CD14-positive monocyte (primary cell): ENCODE measurements at regions not wholly inside any gene's neighbourhood (a gene's known extent, or its start where the extent isn't known, plus 50 kb on each side); places are given as distances from the start of the nearest gene placed in this dataset.

Source experiments
- DNase-seq, 3 donors: peaks; one replicate each; pipeline ENCODE4 v3.0.0-alpha.2; 2011 to 2022
- H2AFZ ChIP-seq: 2 replicates; pipeline ENCODE4 v1.6.0; 2012; ENCODE audit warnings: mild to moderate bottlenecking, low read depth, low read length, inconsistent platforms; ENCODE audit not compliant: insufficient read depth, poor library complexity, severe bottlenecking
- H3K27ac ChIP-seq, 2 donors: 1 replicate in 1 of 2; 2 replicates in 1 of 2; pipeline ENCODE4 v1.5.1; 2012 to 2013; ENCODE audit warnings: low read length in 2 of 2, control low read depth in 1 of 2, inconsistent platforms in 1 of 2, low read depth in 1 of 2, mild to moderate bottlenecking in 1 of 2
- H3K27me3 ChIP-seq, 2 donors: one replicate each; pipeline versions ENCODE4 v1.6.0 to v1.6.1; 2011 to 2013; ENCODE audit warnings: low read length in 2 of 2; ENCODE audit not compliant: control insufficient read depth in 2 of 2, insufficient read depth in 2 of 2
- H3K36me3 ChIP-seq, 2 donors: replicated peaks in 1 of 2; 1 replicate in 1 of 2; 2 replicates in 1 of 2; pipeline versions ENCODE4 v1.5.1 to v1.6.1; 2012 to 2013; ENCODE audit warnings: low read length in 2 of 2, control low read depth in 1 of 2, inconsistent platforms in 1 of 2, mild to moderate bottlenecking in 1 of 2; ENCODE audit not compliant: insufficient read depth in 2 of 2, control insufficient read depth in 1 of 2
- H3K4me1 ChIP-seq, 2 donors: 1 replicate in 1 of 2; 2 replicates in 1 of 2; pipeline versions ENCODE4 v1.5.1 to v1.6.1; 2012 to 2013; ENCODE audit warnings: low read length in 2 of 2, control low read depth in 1 of 2, inconsistent platforms in 1 of 2, mild to moderate bottlenecking in 1 of 2, moderate library complexity in 1 of 2; ENCODE audit not compliant: insufficient read depth in 2 of 2, control insufficient read depth in 1 of 2
- H3K4me2 ChIP-seq: replicated peaks from 2 replicates; pipeline ENCODE3; 2012; ENCODE audit warnings: low read length, moderate library complexity, mild to moderate bottlenecking; ENCODE audit not compliant: poor library complexity, severe bottlenecking; ENCODE audit errors: extremely low read depth
- H3K4me3 ChIP-seq, 3 experiments: fragments of 200-600 bp in 1 of 3; sonication (generic) in 1 of 3; replicated peaks in 1 of 3; 1 replicate in 2 of 3; 2 replicates in 1 of 3; pipeline ENCODE4 v1.5.1; 2011 to 2013; ENCODE audit warnings: low read length in 3 of 3, mild to moderate bottlenecking in 3 of 3, control low read depth in 2 of 3, low read depth in 2 of 3, inconsistent platforms in 1 of 3, moderate library complexity in 1 of 3
- H3K79me2 ChIP-seq: 2 replicates; pipeline ENCODE4 v1.6.0; 2012; ENCODE audit warnings: mild to moderate bottlenecking, control low read depth, inconsistent platforms, low read length, moderate library complexity; ENCODE audit not compliant: insufficient read depth
- H3K9ac ChIP-seq: 2 replicates; pipeline ENCODE4 v1.6.0; 2017; ENCODE audit warnings: low read length, mild to moderate bottlenecking; ENCODE audit not compliant: insufficient read depth, poor library complexity, severe bottlenecking
- H3K9me3 ChIP-seq, 2 donors: replicated peaks in 1 of 2; 1 replicate in 1 of 2; 2 replicates in 1 of 2; pipeline versions ENCODE4 v1.5.1 to v1.6.1; 2012 to 2013; ENCODE audit warnings: low read length in 2 of 2, control low read depth in 1 of 2; ENCODE audit not compliant: control insufficient read depth in 1 of 2, insufficient read depth in 1 of 2
- H4K20me1 ChIP-seq: 2 replicates; pipeline ENCODE4 v1.6.0; 2012; ENCODE audit warnings: mild to moderate bottlenecking, low read length, control low read depth, moderate library complexity; ENCODE audit not compliant: insufficient read depth
- H3K27ac Mint-ChIP-seq, 7 donors: one replicate each; pipeline ENCODE4 v1.8.0; 2020; ENCODE audit warnings: mild to moderate bottlenecking in 7 of 7, mixed read lengths in 7 of 7, moderate library complexity in 6 of 7, inconsistent platforms in 2 of 7
- H3K27me3 Mint-ChIP-seq, 3 donors: one replicate each; pipeline ENCODE4 v1.8.0; 2021 to 2022; ENCODE audit warnings: low read depth in 3 of 3, mild to moderate bottlenecking in 3 of 3, mixed read lengths in 3 of 3, moderate library complexity in 3 of 3, inconsistent platforms in 1 of 3
- H3K36me3 Mint-ChIP-seq, 2 donors: one replicate each; pipeline ENCODE4 v1.8.0; 2020; ENCODE audit warnings: mixed read lengths in 2 of 2, inconsistent platforms in 1 of 2, mild to moderate bottlenecking in 1 of 2
- H3K4me1 Mint-ChIP-seq: one replicate; pipeline ENCODE4 v1.8.0; 2020; ENCODE audit warnings: mild to moderate bottlenecking, mixed read lengths
- H3K4me3 Mint-ChIP-seq, 2 donors: one replicate each; pipeline ENCODE4 v1.8.0; 2020; ENCODE audit warnings: mild to moderate bottlenecking in 2 of 2, mixed read lengths in 2 of 2, moderate library complexity in 1 of 2
- H3K9me3 Mint-ChIP-seq, 7 donors: one replicate each; pipeline ENCODE4 v1.8.0; 2020 to 2022; ENCODE audit warnings: mixed read lengths in 7 of 7, mild to moderate bottlenecking in 6 of 7, moderate library complexity in 6 of 7, inconsistent platforms in 2 of 7
- CTCF ChIP-seq: fragments of 200-600 bp; IDR thresholded peaks from one replicate; pipeline ENCODE4 v1.8.0; 2022; ENCODE audit warnings: antibody characterized with exemption, mild to moderate bottlenecking
- WGBS: methylation state at CpG from one replicate; pipeline ENCODE4 v1.1.5; 2013; ENCODE audit warnings: missing lambda C conversion rate; ENCODE audit not compliant: insufficient coverage; 5-methylcytosine and 5-hydroxymethylcytosine counted together
- intact Hi-C, 2 donors: fragments of 100-400 bp; cut with micrococcal nuclease; formaldehyde crosslinking; loops; one replicate each; pipeline versions ENCODE4 v1.15.0 to v1.15.1; 2023

- Histone ChIP-seq H3K27ac (no peak overlapping the region), H4K20me1 (no peaks in the 10 kb centered on the region), H3K27me3 (no peaks in the 10 kb centered on the region), H3K4me1 (no peaks in the 10 kb centered on the region), H3K9ac (no peak overlapping the region), H3K4me2 (no peak overlapping the region), H3K36me3 (no peaks in the 10 kb centered on the region), H2AFZ (no peak overlapping the region), H3K4me3 (no peak overlapping the region), H3K9me3 (no peaks in the 10 kb centered on the region), H3K79me2 (no peaks in the 10 kb centered on the region)
- no peak overlapping the region for H3K27ac Mint-ChIP-seq
- WGBS = 89% methylated on average over 2 of the region's 6 CpGs
- no peak for TF ChIP-seq CTCF
- H3K9me3 Mint-ChIP-seq = peaks cover 0 to 3% (median 0%) of the 10 kb centered on the region in 7 donors
- peaks cover 2% of the 10 kb centered on the region for H3K4me1 Mint-ChIP-seq
- no peaks in the 10 kb centered on the region for H3K27me3 Mint-ChIP-seq
- no peak for DNase-seq
- H3K4me3 Mint-ChIP-seq = no peak overlapping the region
- no peaks in the 10 kb centered on the region for H3K36me3 Mint-ChIP-seq
- intact Hi-C loops = no loop called here
Measured at GRCh38 chr9:2964470-2964869, 120.6 kb upstream of the PUM3 start.

- no peak overlapping the region for H2AFZ ChIP-seq
- intact Hi-C loops = no loop called here
- peaks cover 0 to 2% (median 0%) of the 10 kb centered on the region in 3 donors for H3K27me3 Mint-ChIP-seq
- H3K9ac ChIP-seq = no peak overlapping the region
- no peaks in the 10 kb centered on the region for H3K36me3 ChIP-seq
- H3K27ac Mint-ChIP-seq = no peak overlapping the region
- no peaks in the 10 kb centered on the region for H3K9me3 ChIP-seq
- no peak overlapping the region for H3K4me3 ChIP-seq
- H3K9me3 Mint-ChIP-seq = peaks cover 0 to 3% (median 0%) of the 10 kb centered on the region in 7 donors
- no peaks in the 10 kb centered on the region for H4K20me1 ChIP-seq
- WGBS = no CpG with 5 or more reads among the region's 2 CpGs
- TF ChIP-seq CTCF = no peak
- no peak overlapping the region for H3K4me2 ChIP-seq
- no peaks in the 10 kb centered on the region for H3K27me3 ChIP-seq
- H3K27ac ChIP-seq = no peak overlapping the region
- no peak overlapping the region for H3K4me3 Mint-ChIP-seq
- H3K36me3 Mint-ChIP-seq = no peaks in the 10 kb centered on the region
- H3K4me1 Mint-ChIP-seq = peaks cover 2% of the 10 kb centered on the region
- DNase-seq = no peak
- H3K4me1 ChIP-seq = no peaks in the 10 kb centered on the region
- H3K79me2 ChIP-seq = no peaks in the 10 kb centered on the region
Measured at GRCh38 chr9:2963307-2963706, 119.4 kb upstream of the PUM3 start.
